ENCODE measurements at regions not wholly inside any gene's neighbourhood (a gene's known extent, or its start where the extent isn't known, plus 50 kb on each side); places are given as distances from the start of the nearest gene placed in this dataset.

- no peaks in the 10 kb centered on the region for H3K36me3 Mint-ChIP-seq (ENCODE audit: insufficient read depth, unreplicated experiment)
- H3K4me1 Mint-ChIP-seq (ENCODE audit: insufficient read depth, unreplicated experiment) = no peaks in the 10 kb centered on the region
- TF ChIP-seq CTCF (IDR thresholded peaks at IDR 0.05; ENCODE audit: unreplicated experiment) = no peak
- no peak for DNase-seq (ENCODE audit: unreplicated experiment)
- peaks cover 24% of the 10 kb centered on the region for H3K9me3 Mint-ChIP-seq (ENCODE audit: unreplicated experiment)
- H3K27me3 Mint-ChIP-seq (ENCODE audit: insufficient read depth, unreplicated experiment) = no peaks in the 10 kb centered on the region
- no peak overlapping the region for H3K27ac Mint-ChIP-seq (ENCODE audit: low read depth, unreplicated experiment)
- intact Hi-C loops (cut with micrococcal nuclease) = no loop called here
- no peak overlapping the region for H3K4me3 Mint-ChIP-seq (ENCODE audit: unreplicated experiment)
- BruUV-seq (replicated peaks) = no TSS peak
- CTCF ChIA-PET = interaction anchor here (0.5 to 0.6 kb wide), 2 partner anchors 256 to 1060 kb away, joined by 3 to 4 read pairs; no protein-coding TSS in a partner anchor
- POLR2A ChIA-PET = interaction anchor here (2.0 kb wide), 1 partner anchor 13 kb away, joined by 4 read pairs; no protein-coding TSS in a partner anchor
These were observed 451.0 kb upstream of the SALL3 start for GRCh38 chr18:78528411-78529258.

GRCh38 chr18:78531637-78532036 is 448.0 kb upstream of the SALL3 start:
- no peak for DNase-seq (ENCODE audit: unreplicated experiment)
- ChIA-PET CTCF (no interaction called here), POLR2A (no interaction called here)
- peaks cover 18% of the 10 kb centered on the region for H3K9me3 Mint-ChIP-seq (ENCODE audit: unreplicated experiment)
- no peak for TF ChIP-seq CTCF (IDR thresholded peaks at IDR 0.05; ENCODE audit: unreplicated experiment)
- H3K27me3 Mint-ChIP-seq (ENCODE audit: insufficient read depth, unreplicated experiment) = no peaks in the 10 kb centered on the region
- H3K4me3 Mint-ChIP-seq (ENCODE audit: unreplicated experiment) = no peak overlapping the region
- BruUV-seq (replicated peaks) = no TSS peak
- H3K27ac Mint-ChIP-seq (ENCODE audit: low read depth, unreplicated experiment) = no peak overlapping the region
- intact Hi-C loops (cut with micrococcal nuclease) = no loop called here
- no peaks in the 10 kb centered on the region for H3K4me1 Mint-ChIP-seq (ENCODE audit: insufficient read depth, unreplicated experiment)
- H3K36me3 Mint-ChIP-seq (ENCODE audit: insufficient read depth, unreplicated experiment) = no peaks in the 10 kb centered on the region

- POLR2A ChIA-PET = no interaction called here
- H3K36me3 Mint-ChIP-seq (ENCODE audit: insufficient read depth, unreplicated experiment) = no peaks in the 10 kb centered on the region
- no peaks in the 10 kb centered on the region for H3K27me3 Mint-ChIP-seq (ENCODE audit: insufficient read depth, unreplicated experiment)
- no peak overlapping the region for H3K4me3 Mint-ChIP-seq (ENCODE audit: unreplicated experiment)
- no TSS peak for BruUV-seq (replicated peaks)
- H3K4me1 Mint-ChIP-seq (ENCODE audit: insufficient read depth, unreplicated experiment) = peaks cover 5% of the 10 kb centered on the region
- CTCF ChIA-PET = interaction anchor here (0.7 kb wide), 1 partner anchor 186 kb away, joined by 5 read pairs; no protein-coding TSS in a partner anchor
- intact Hi-C loops (cut with micrococcal nuclease) = no loop called here
- H3K9me3 Mint-ChIP-seq (ENCODE audit: unreplicated experiment) = peaks cover 11% of the 10 kb centered on the region
- TF ChIP-seq CTCF (IDR thresholded peaks at IDR 0.05; ENCODE audit: unreplicated experiment) = no peak
- DNase-seq (ENCODE audit: unreplicated experiment) = no peak
- no peak overlapping the region for H3K27ac Mint-ChIP-seq (ENCODE audit: low read depth, unreplicated experiment)
These were observed 440.8 kb upstream of the SALL3 start for GRCh38 chr18:78538669-78539440.

All from MCF 10A (cell line).